ENCODE measurements at regions not wholly inside any gene's neighbourhood (a gene's known extent, or its start where the extent isn't known, plus 50 kb on each side); places are given as distances from the start of the nearest gene placed in this dataset.

- no peak for DNase-seq
- Histone ChIP-seq H3K27me3 (no peaks in the 10 kb centered on the region), H3K27ac (no peak overlapping the region), H3K36me3 (no peaks in the 10 kb centered on the region), H3K4me1 (no peaks in the 10 kb centered on the region), H3K9me3 (no peaks in the 10 kb centered on the region), H3K4me3 (replicated peaks in 1 of 3) (no peak overlapping the region)
- intact Hi-C loops (cut with DNase I), result no loop called here
- WGBS, 2 donors, result 76 to 81% methylated on average over 1 of the region's 1 CpG
- no peak for TF ChIP-seq CTCF (IDR thresholded peaks at IDR 0.05)
- TF ChIP-seq POLR2A (IDR thresholded peaks at IDR 0.05), result no peak
These were observed 408.7 kb upstream of the NOVA1 start for GRCh38 chr14:27006570-27006969.

- no peaks in the 10 kb centered on the region for H3K36me3 ChIP-seq
- H3K27me3 ChIP-seq, result no peaks in the 10 kb centered on the region
- no peaks in the 10 kb centered on the region for H3K4me1 ChIP-seq
- H3K27ac ChIP-seq, result no peak overlapping the region
- H3K9me3 ChIP-seq, result no peaks in the 10 kb centered on the region
- no peak overlapping the region for H3K4me3 ChIP-seq (replicated peaks in 1 of 3)
- DNase-seq, result no peak
- TF ChIP-seq CTCF (IDR thresholded peaks at IDR 0.05), result no peak
- TF ChIP-seq POLR2A (IDR thresholded peaks at IDR 0.05), result no peak
- intact Hi-C loops (cut with DNase I), result no loop called here
These were observed 410.4 kb upstream of the NOVA1 start for GRCh38 chr14:27008187-27008586.

GRCh38 chr14:27012641-27013040 is 414.8 kb upstream of the NOVA1 start:
- no peaks in the 10 kb centered on the region for H3K4me1 ChIP-seq
- H3K4me3 ChIP-seq (replicated peaks in 1 of 3), result no peak overlapping the region
- 84 to 86% methylated on average over 3 of the region's 3 CpGs for WGBS, 2 donors
- no peak overlapping the region for H3K27ac ChIP-seq
- TF ChIP-seq POLR2A (IDR thresholded peaks at IDR 0.05) (no peak), CTCF (IDR thresholded peaks at IDR 0.05) (no peak)
- H3K9me3 ChIP-seq, result no peaks in the 10 kb centered on the region
- intact Hi-C loops (cut with DNase I), result no loop called here
- DNase-seq, result no peak
- no peaks in the 10 kb centered on the region for H3K27me3 ChIP-seq
- no peaks in the 10 kb centered on the region for H3K36me3 ChIP-seq

GRCh38 chr14:27013678-27014077 is 415.8 kb upstream of the NOVA1 start:
- WGBS, 2 donors, result 64 to 74% methylated on average over 4 of the region's 4 CpGs
- H3K9me3 ChIP-seq, result no peaks in the 10 kb centered on the region
- H3K27ac ChIP-seq, result no peak overlapping the region
- no peaks in the 10 kb centered on the region for H3K36me3 ChIP-seq
- DNase-seq, result no peak
- no peaks in the 10 kb centered on the region for H3K27me3 ChIP-seq
- H3K4me1 ChIP-seq, result no peaks in the 10 kb centered on the region
- TF ChIP-seq CTCF (IDR thresholded peaks at IDR 0.05) (no peak), POLR2A (IDR thresholded peaks at IDR 0.05) (no peak)
- H3K4me3 ChIP-seq (replicated peaks in 1 of 3), result no peak overlapping the region
- intact Hi-C loops (cut with DNase I), result no loop called here

GRCh38 chr14:27015065-27015464 is 417.2 kb upstream of the NOVA1 start:
- DNase-seq, result no peak
- intact Hi-C loops (cut with DNase I), result no loop called here
- H3K4me3 ChIP-seq (replicated peaks in 1 of 3), result no peak overlapping the region
- no peaks in the 10 kb centered on the region for H3K36me3 ChIP-seq
- no peak overlapping the region for H3K27ac ChIP-seq
- 86 to 89% methylated on average over 1 of the region's 1 CpG for WGBS, 2 donors
- H3K27me3 ChIP-seq, result no peaks in the 10 kb centered on the region
- no peaks in the 10 kb centered on the region for H3K9me3 ChIP-seq
- no peak for TF ChIP-seq CTCF (IDR thresholded peaks at IDR 0.05)
- TF ChIP-seq POLR2A (IDR thresholded peaks at IDR 0.05), result no peak
- no peaks in the 10 kb centered on the region for H3K4me1 ChIP-seq

All from thyroid gland (tissue), 4 donors.